ENCODE measurements at regions not wholly inside any gene's neighbourhood (a gene's known extent, or its start where the extent isn't known, plus 50 kb on each side); places are given as distances from the start of the nearest gene placed in this dataset.

DNA sequence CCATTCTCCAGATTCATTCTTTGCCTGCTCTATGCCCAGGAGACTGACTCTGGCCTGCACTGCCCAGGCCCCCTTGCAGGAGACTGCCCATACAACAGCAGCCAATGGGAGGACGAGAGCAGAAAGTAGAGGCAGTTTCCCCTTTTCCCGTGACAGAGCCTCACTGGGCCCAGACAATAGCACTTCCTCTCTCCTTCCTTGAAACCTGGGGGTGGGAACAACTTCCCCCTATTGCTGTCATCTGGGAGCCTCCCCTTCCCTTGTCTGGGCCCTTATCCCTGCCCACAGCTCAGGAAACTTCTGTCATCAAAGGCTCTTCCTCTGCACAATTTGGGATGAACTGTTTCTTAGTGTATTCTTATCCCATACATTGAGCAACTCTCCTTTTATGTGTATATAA lies 60.8 kb upstream of the KCNJ15 start:
- no peak for DNase-seq (ENCODE audit: low read depth)

- no peak for DNase-seq (ENCODE audit: low read depth)
These were observed 54.0 kb upstream of the KCNJ15 start for GRCh38 chr21:38202811-38203210.

- DNase-seq (ENCODE audit: low read depth), result no peak
These were observed 53.6 kb upstream of the KCNJ15 start for GRCh38 chr21:38203229-38203628.

DNA sequence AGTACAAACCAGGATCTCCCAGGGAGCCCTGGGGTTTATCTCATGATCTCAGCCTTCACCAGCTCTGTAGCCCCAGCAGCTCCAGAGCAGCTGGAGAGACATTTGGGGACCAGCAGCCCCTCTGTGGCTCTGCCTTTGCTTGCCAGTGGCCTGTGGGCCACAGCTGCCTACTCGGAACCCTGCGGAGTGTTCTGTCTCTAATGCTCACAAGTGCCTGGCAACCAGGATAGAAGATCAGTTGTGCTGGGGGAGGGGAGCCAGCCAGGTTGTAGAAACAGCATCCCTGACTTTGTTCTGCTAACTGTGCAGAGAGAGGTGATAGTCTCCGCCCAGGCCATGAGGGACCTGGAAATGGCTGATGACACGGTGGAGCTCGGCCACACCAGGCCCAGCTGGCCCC lies 50.9 kb upstream of the KCNJ15 start:
- no peak for DNase-seq (ENCODE audit: low read depth)

DNA sequence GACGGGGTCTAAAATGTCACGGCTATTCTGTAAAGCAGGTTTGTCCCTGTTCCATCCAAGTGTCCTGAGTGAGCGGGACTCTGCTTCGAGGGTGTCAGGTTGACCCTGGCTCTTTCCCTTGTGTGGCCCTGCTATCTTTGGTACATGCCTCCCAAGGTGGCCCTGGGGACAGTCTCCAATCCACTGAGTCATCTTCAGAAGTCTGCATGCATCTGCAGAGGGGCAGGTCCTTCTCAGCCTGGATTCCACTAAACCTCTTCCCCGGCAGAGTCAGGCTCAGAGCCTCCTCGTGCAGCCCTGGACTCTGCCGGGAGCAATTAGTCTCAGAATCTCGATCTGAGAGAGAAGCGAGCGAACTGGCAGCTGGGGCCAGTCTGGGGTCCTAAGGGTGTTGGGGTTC lies 50.1 kb upstream of the KCNJ15 start:
- DNase-seq (ENCODE audit: low read depth), result no peak
